Right atrium auricular region (tissue), 2 donors: ENCODE measurements at regions not wholly inside any gene's neighbourhood (a gene's known extent, or its start where the extent isn't known, plus 50 kb on each side); places are given as distances from the start of the nearest gene placed in this dataset.

Source experiments
- DNase-seq: peaks from one replicate; pipeline ENCODE4 v3.0.0-alpha.2; 2019; ENCODE audit warnings: low spot score
- H3K27ac ChIP-seq, 2 donors: fragments of 200-600 bp; sonication (generic); 1 replicate in 1 of 2; 2 replicates in 1 of 2; pipeline ENCODE4 v1.5.1; 2016 to 2019
- H3K27me3 ChIP-seq, 2 donors: fragments of 200-600 bp; sonication (generic); one replicate each; pipeline versions ENCODE4 v1.5.1 to v1.6.0; 2017 to 2019
- H3K36me3 ChIP-seq: fragments of 200-600 bp; sonication (generic); one replicate; pipeline ENCODE4 v1.5.1; 2016
- H3K4me1 ChIP-seq, 2 donors: fragments of 200-600 bp; sonication (generic); one replicate each; pipeline versions ENCODE4 v1.5.1 to v1.6.0; 2017 to 2019
- H3K4me3 ChIP-seq, 2 donors: fragments of 200-600 bp; sonication (generic); 1 replicate in 1 of 2; 2 replicates in 1 of 2; pipeline ENCODE4 v1.5.1; 2017 to 2019; ENCODE audit warnings: mild to moderate bottlenecking in 1 of 2, moderate library complexity in 1 of 2
- H3K9me3 ChIP-seq, 2 donors: fragments of 200-600 bp; sonication (generic); one replicate each; pipeline ENCODE4 v1.5.1; 2019
- TF ChIP-seq, protein P1 (sequence below), 2 donors: fragments of 200-600 bp; sonication (generic); IDR thresholded peaks; one replicate each; pipeline ENCODE4 v1.5.1; 2019; ENCODE audit warnings: antibody characterized with exemption in 2 of 2

DNA sequence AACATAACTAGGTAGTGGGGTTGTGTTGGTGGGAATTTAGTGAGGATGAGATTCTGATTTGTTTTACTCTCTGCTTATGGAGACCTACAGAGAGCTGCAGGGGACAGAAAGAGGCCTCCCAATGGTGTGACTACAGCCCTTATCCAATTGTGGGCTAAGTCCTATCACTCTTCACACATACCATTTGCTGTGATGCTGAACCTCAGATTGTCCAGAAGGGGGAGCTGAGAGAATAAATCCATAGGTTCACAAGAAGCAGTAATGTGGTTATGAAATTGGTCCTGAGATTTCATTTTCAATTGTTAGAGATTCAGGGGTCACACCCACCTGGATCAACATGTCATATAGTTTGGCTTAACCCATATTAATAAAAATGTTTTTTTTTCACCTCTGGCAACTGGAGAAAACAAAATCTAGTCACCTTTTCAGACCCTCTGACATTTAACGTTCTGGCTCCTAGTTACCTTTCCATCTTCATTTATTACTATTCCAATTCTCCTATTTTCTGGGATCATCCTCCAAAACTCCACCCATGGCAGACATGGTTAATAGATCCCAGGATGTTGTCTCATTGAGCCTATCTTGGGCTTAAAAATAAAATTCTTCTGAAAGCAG is 53.3 kb upstream of the PTPN5 start:
- Histone ChIP-seq H3K27ac (no peak overlapping the region), H3K4me3 (no peak overlapping the region), H3K9me3 (peaks cover 0 to 9% of the 10 kb centered on the region in 2 donors), H3K27me3 (no peaks in the 10 kb centered on the region), H3K4me1 (no peaks in the 10 kb centered on the region), H3K36me3 (no peaks in the 10 kb centered on the region)
- TF ChIP-seq, protein P1, sequence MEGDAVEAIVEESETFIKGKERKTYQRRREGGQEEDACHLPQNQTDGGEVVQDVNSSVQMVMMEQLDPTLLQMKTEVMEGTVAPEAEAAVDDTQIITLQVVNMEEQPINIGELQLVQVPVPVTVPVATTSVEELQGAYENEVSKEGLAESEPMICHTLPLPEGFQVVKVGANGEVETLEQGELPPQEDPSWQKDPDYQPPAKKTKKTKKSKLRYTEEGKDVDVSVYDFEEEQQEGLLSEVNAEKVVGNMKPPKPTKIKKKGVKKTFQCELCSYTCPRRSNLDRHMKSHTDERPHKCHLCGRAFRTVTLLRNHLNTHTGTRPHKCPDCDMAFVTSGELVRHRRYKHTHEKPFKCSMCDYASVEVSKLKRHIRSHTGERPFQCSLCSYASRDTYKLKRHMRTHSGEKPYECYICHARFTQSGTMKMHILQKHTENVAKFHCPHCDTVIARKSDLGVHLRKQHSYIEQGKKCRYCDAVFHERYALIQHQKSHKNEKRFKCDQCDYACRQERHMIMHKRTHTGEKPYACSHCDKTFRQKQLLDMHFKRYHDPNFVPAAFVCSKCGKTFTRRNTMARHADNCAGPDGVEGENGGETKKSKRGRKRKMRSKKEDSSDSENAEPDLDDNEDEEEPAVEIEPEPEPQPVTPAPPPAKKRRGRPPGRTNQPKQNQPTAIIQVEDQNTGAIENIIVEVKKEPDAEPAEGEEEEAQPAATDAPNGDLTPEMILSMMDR (IDR thresholded peaks at IDR 0.05), result peak; percentile 39 to 55
- no peak for DNase-seq
